ENCODE measurements at regions not wholly inside any gene's neighbourhood (a gene's known extent, or its start where the extent isn't known, plus 50 kb on each side); places are given as distances from the start of the nearest gene placed in this dataset.

DNA sequence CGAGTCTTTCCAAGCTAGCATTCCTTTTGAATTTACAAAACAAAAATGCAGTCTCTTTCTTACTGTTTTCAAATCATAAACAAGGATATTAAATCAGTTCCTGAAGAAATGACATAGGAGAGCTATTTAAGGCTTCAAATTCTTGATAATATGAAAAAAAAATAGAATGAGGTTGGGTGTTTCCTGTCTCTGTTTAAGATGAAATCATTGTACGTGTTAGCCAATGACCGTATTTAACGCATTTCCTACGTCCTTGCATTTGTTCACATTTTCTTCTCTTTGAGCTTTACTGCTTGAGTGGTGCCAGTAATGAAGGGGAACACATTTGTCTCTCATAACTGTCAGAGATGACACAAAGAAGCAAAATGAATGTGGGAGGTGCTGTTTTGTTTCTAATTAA lies 821.3 kb downstream of the DIAPH3 start:
- no peak for FAIRE-seq
- TF ChIP-seq POLR2A (IDR thresholded peaks at IDR 0.05; ENCODE audit: low read depth, low read length) (no peak), POLR2AphosphoS5 (IDR thresholded peaks at IDR 0.05; ENCODE audit: low read depth, low read length) (no peak), TAF1 (IDR thresholded peaks at IDR 0.05; ENCODE audit: borderline replicate concordance, low read depth, low read length) (no peak)
- no peak for DNase-seq (ENCODE audit: insufficient read length)

DNA sequence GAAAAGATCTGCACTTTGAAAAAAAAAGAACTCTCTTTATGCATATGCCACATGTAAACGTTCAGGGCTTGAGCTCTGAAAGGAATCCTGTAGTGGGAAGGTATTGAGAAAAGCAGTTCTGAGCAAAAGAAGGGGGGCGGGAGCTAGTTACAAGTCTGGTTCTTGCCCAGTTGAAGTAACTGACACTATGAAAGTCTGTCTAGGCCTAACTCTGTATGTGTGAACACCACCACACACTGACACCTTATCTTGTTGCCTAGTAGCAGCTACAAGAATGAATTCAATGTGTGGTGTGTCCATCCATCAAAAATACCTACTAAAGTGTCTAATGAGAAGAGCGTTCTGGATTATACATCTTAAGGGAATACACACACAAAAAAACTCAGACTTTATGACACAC lies 820.6 kb downstream of the DIAPH3 start:
- no peak for FAIRE-seq
- no peak for DNase-seq (ENCODE audit: insufficient read length)
- TF ChIP-seq POLR2AphosphoS5 (IDR thresholded peaks at IDR 0.05; ENCODE audit: low read depth, low read length): no peak
- no peak for TF ChIP-seq POLR2A (IDR thresholded peaks at IDR 0.05; ENCODE audit: low read depth, low read length)
- TF ChIP-seq TAF1 (IDR thresholded peaks at IDR 0.05; ENCODE audit: borderline replicate concordance, low read depth, low read length): no peak

DNA sequence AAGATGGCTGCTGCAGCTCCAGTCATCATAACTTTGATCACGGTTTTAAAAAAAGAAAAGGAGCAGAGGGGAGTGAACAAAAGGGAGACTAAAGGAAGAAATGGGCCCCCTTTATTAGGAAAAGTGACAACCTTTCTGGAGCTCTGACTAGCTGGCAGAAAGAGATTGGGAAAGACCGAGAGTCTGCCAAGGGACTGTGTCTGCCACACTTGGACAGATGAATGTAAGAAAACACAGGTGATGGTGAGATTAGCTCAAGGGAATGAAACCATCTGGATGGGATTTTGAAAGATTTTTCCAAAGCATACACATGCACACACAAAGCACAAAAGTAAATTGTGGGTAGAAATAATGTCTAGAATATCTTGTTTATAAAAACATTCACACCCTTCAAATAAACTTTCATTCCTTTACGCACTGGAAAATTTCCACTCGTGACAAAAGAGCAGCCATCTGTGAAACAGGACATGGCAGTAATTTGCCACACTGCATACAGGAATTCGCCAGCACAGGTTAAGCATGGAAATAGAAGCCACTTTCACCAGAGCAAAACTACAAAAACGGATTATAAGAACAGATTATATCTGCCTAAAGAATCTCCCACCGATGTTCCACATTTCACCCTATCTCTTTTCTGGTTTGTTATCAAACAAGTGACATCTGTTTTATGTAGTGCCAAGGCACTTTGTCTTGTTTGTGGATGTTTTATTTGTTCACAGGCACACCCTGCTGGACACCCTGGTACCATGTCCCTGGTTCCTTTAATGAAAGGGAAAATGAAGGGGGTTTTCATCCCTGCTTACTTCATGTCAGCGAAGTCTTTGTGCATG lies 819.5 kb downstream of the DIAPH3 start:
- TF ChIP-seq TAF1 (IDR thresholded peaks at IDR 0.05; ENCODE audit: borderline replicate concordance, low read depth, low read length) (no peak), POLR2A (IDR thresholded peaks at IDR 0.05; ENCODE audit: low read depth, low read length) (no peak), POLR2AphosphoS5 (IDR thresholded peaks at IDR 0.05; ENCODE audit: low read depth, low read length) (no peak)
- DNase-seq (ENCODE audit: insufficient read length): no peak
- FAIRE-seq: no peak

GRCh38 chr13:59345311-59345710 lies 818.4 kb downstream of the DIAPH3 start:
- FAIRE-seq: no peak
- TF ChIP-seq TAF1 (IDR thresholded peaks at IDR 0.05; ENCODE audit: borderline replicate concordance, low read depth, low read length): no peak
- TF ChIP-seq POLR2A (IDR thresholded peaks at IDR 0.05; ENCODE audit: low read depth, low read length): no peak
- TF ChIP-seq POLR2AphosphoS5 (IDR thresholded peaks at IDR 0.05; ENCODE audit: low read depth, low read length): no peak
- DNase-seq (ENCODE audit: insufficient read length): no peak

DNA sequence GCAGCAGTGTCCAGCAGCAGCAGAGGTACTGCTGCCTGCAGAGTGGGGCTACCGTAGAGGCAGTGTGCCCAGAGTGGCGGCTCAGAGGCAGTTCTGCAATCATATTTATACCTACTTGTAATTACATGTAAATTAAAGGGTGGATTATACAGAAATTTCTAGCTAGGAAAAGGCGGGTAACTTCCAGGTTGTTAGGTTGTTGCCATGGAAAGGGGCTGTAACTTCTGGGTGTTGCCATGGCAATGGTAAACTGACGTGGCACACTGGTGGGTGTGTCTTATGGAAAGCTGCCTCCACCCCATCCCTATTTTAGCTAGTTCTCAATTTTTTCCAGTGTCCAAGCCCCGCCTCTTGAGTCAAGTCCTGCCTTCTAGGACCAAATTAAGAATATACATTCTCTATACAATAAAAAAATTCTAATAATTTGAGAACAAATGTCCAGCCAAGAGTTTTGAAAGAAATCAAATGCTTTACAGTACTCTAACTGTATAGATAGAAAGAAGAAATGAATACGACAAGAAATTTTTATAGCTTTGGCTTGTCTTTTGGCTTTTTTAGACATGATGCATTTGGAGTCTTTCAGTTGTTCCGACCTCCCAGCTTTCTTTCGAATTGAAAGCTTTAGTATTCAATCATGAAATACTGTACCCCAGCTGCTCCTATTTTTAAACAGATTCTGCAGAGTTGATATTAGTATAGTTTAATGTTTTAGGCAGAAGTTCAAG lies 816.6 kb downstream of the DIAPH3 start:
- DNase-seq (ENCODE audit: insufficient read length): no peak
- TF ChIP-seq POLR2AphosphoS5 (IDR thresholded peaks at IDR 0.05; ENCODE audit: low read depth, low read length) (no peak), POLR2A (IDR thresholded peaks at IDR 0.05; ENCODE audit: low read depth, low read length) (no peak), TAF1 (IDR thresholded peaks at IDR 0.05; ENCODE audit: borderline replicate concordance, low read depth, low read length) (no peak)
- no peak for FAIRE-seq

GRCh38 chr13:59348617-59349016 lies 815.1 kb downstream of the DIAPH3 start:
- DNase-seq (ENCODE audit: insufficient read length) (no peak), FAIRE-seq (no peak)
- TF ChIP-seq POLR2A (IDR thresholded peaks at IDR 0.05; ENCODE audit: low read depth, low read length) (no peak), TAF1 (IDR thresholded peaks at IDR 0.05; ENCODE audit: borderline replicate concordance, low read depth, low read length) (no peak), POLR2AphosphoS5 (IDR thresholded peaks at IDR 0.05; ENCODE audit: low read depth, low read length) (no peak)

DNA sequence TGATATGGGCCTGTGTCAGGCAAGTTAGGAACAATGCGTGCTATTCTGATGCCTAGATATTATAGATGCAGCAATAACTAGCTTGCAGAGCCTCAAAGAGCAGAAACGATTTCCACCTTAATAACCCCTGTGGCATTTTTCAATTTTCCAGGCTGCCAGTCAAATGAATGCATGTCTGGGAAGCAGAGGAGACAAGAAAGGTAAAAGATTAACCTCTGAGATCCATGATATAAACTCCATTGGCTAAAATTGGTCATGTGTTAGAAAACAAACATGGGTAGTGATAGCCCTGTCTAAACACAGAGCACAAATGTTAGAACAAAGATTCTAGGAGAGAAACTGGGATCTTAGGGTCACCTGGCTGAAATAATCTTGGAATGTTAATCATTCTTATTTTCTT lies 811.1 kb downstream of the DIAPH3 start:
- no peak for FAIRE-seq
- no peak for TF ChIP-seq POLR2A (IDR thresholded peaks at IDR 0.05; ENCODE audit: low read depth, low read length)
- TF ChIP-seq POLR2AphosphoS5 (IDR thresholded peaks at IDR 0.05; ENCODE audit: low read depth, low read length): no peak
- no peak for TF ChIP-seq TAF1 (IDR thresholded peaks at IDR 0.05; ENCODE audit: borderline replicate concordance, low read depth, low read length)
- DNase-seq (ENCODE audit: insufficient read length): no peak

DNA sequence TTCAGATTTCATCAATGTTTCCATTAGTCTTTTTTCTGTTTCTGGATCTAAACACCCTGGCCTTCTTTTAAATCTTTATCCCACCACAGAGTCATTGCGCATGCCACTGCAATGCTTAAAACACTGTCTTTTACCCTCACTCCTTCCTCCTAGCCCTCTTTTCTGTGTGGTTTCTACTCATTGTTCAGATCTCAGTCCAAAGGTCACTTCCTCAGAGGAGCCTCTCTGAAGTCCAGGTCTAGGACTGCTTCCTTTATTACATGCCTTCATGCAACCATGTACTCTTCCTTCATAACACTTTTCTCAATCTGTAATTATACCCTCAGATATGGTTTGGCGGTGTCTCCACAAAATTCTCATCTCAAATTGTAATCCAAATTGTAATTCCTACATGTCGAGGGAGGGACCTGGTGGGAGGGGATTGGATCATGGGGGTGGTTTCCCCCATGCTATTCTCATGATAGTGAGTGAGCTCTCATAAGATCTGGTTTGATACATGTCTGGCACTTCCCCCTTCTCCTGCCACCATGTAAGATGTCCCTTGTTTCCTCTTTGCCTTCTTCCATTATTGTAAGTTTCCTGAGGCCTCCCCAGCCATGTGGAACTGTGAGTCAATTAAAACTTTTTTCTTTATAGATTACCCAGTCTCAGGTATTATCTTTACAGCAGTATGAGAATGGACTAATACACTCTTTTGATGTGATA lies 808.9 kb downstream of the DIAPH3 start:
- FAIRE-seq (no peak), DNase-seq (ENCODE audit: insufficient read length) (no peak)
- TF ChIP-seq POLR2AphosphoS5 (IDR thresholded peaks at IDR 0.05; ENCODE audit: low read depth, low read length): no peak
- TF ChIP-seq POLR2A (IDR thresholded peaks at IDR 0.05; ENCODE audit: low read depth, low read length): no peak
- TF ChIP-seq TAF1 (IDR thresholded peaks at IDR 0.05; ENCODE audit: borderline replicate concordance, low read depth, low read length): no peak

GRCh38 chr13:59356607-59357006 lies 807.1 kb downstream of the DIAPH3 start:
- no peak for DNase-seq (ENCODE audit: insufficient read length)
- FAIRE-seq: no peak
- TF ChIP-seq POLR2AphosphoS5 (IDR thresholded peaks at IDR 0.05; ENCODE audit: low read depth, low read length): no peak
- no peak for TF ChIP-seq TAF1 (IDR thresholded peaks at IDR 0.05; ENCODE audit: borderline replicate concordance, low read depth, low read length)
- TF ChIP-seq POLR2A (IDR thresholded peaks at IDR 0.05; ENCODE audit: low read depth, low read length): no peak

GRCh38 chr13:59358014-59358413 lies 805.7 kb downstream of the DIAPH3 start:
- no peak for DNase-seq (ENCODE audit: insufficient read length)
- no peak for FAIRE-seq
- no peak for TF ChIP-seq TAF1 (IDR thresholded peaks at IDR 0.05; ENCODE audit: borderline replicate concordance, low read depth, low read length)
- no peak for TF ChIP-seq POLR2A (IDR thresholded peaks at IDR 0.05; ENCODE audit: low read depth, low read length)
- TF ChIP-seq POLR2AphosphoS5 (IDR thresholded peaks at IDR 0.05; ENCODE audit: low read depth, low read length): no peak

DNA sequence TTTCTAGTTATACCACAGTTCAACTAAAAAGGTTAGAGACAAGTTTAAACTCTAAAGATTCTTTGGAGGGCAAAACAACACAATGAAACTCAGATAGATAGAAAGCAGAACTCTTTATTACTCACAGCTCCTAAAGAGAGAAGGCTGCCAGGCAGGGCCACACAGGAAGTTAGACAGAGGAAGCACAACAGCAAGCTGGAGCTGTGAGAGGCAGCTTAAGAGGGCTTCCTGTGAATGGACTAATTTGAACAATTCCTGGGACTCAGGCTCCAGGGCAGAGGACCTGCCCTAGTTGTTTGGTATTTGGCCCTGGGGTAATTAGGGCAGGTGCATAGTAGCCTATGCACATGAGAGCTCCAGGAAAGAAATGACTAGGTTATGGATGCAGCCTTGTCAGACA lies 803.6 kb downstream of the DIAPH3 start:
- DNase-seq (ENCODE audit: insufficient read length) (no peak), FAIRE-seq (no peak)

More for the DNA sequence above, 803.6 kb downstream of the DIAPH3 start:
- TF ChIP-seq TAF1 (IDR thresholded peaks at IDR 0.05; ENCODE audit: borderline replicate concordance, low read depth, low read length) (no peak), POLR2AphosphoS5 (IDR thresholded peaks at IDR 0.05; ENCODE audit: low read depth, low read length) (no peak), POLR2A (IDR thresholded peaks at IDR 0.05; ENCODE audit: low read depth, low read length) (no peak)

All from GM12892 (cell line).